Gastrocnemius medialis (tissue), 4 donors: ENCODE measurements at regions not wholly inside any gene's neighbourhood (a gene's known extent, or its start where the extent isn't known, plus 50 kb on each side); places are given as distances from the start of the nearest gene placed in this dataset.

Source experiments
- ATAC-seq, 2 donors: fragments of 150-250 bp; one replicate each; pipeline ENCODE4 v1.9.1; 2016
- DNase-seq, 2 donors: peaks; one replicate each; pipeline ENCODE4 v3.0.0-alpha.2; 2019
- H3K27ac ChIP-seq, 4 donors: fragments of 200-600 bp; sonication (generic); 1 replicate in 1 of 4; 2 replicates in 3 of 4; pipeline ENCODE4 v1.5.1; 2016 to 2018; ENCODE audit warnings: mild to moderate bottlenecking in 2 of 4, moderate library complexity in 1 of 4
- H3K27me3 ChIP-seq, 3 donors: fragments of 200-600 bp; sonication (generic) in 2 of 3; 1 replicate in 1 of 3; 2 replicates in 2 of 3; pipeline versions ENCODE4 v1.5.1 to v1.6.0; 2016 to 2019; ENCODE audit warnings: mild to moderate bottlenecking in 1 of 3, moderate library complexity in 1 of 3
- H3K36me3 ChIP-seq, 2 donors: fragments of 200-600 bp; sonication (generic) in 1 of 2; one replicate each; pipeline ENCODE4 v1.5.1; 2017 to 2018
- H3K4me1 ChIP-seq, 2 donors: fragments of 200-600 bp; sonication (generic) in 1 of 2; one replicate each; pipeline ENCODE4 v1.5.1; 2016 to 2017; ENCODE audit warnings: mild to moderate bottlenecking in 2 of 2
- H3K4me3 ChIP-seq, 4 donors: fragments of 200-600 bp; sonication (generic) in 3 of 4; 1 replicate in 1 of 4; 2 replicates in 3 of 4; pipeline ENCODE4 v1.5.1; 2016 to 2019; ENCODE audit warnings: mild to moderate bottlenecking in 2 of 4
- H3K9me3 ChIP-seq, 3 donors: fragments of 200-600 bp; sonication (generic) in 2 of 3; 1 replicate in 1 of 3; 2 replicates in 2 of 3; pipeline ENCODE4 v1.5.1; 2016 to 2019
- POLR2A ChIP-seq, 2 donors: fragments of 450-650 bp; IDR thresholded peaks; one replicate each; pipeline ENCODE4 v1.6.1; 2017; ENCODE audit warnings: antibody characterized with exemption in 2 of 2, mild to moderate bottlenecking in 2 of 2, moderate library complexity in 2 of 2
- in situ Hi-C, 4 donors: fragments of 200-750 bp; cut with MboI; loops; one replicate each; pipeline versions ENCODE4 v1.15.0 to v1.8.0; 2017; ENCODE audit warnings: low sequenced_read_pairs in 4 of 4
- intact Hi-C: fragments of 100-400 bp; cut with DNase I; formaldehyde crosslinking; loops from one replicate; pipeline ENCODE4 v1.15.1; 2023; ENCODE audit warnings: low total_unique reads
- TF ChIP-seq, protein P1 (sequence below), 5 experiments: fragments of 450-650 bp in 3 of 5; fragments of 200-600 bp in 2 of 5; sonication (generic) in 2 of 5; IDR thresholded peaks in 4 of 5; conservative IDR thresholded peaks in 1 of 5; 1 replicate in 4 of 5; 2 replicates in 1 of 5; pipeline ENCODE4 v1.5.1; 2016 to 2019; ENCODE audit warnings: antibody characterized with exemption in 5 of 5, mild to moderate bottlenecking in 3 of 5, moderate library complexity in 3 of 5

- Histone ChIP-seq H3K27ac (no peak overlapping the region), H3K9me3 (no peaks in the 10 kb centered on the region), H3K36me3 (no peaks in the 10 kb centered on the region), H3K4me1 (no peaks in the 10 kb centered on the region), H3K4me3 (no peak overlapping the region), H3K27me3 (no peaks in the 10 kb centered on the region)
- DNase-seq (no peak), ATAC-seq (no peak)
- TF ChIP-seq, protein P1, sequence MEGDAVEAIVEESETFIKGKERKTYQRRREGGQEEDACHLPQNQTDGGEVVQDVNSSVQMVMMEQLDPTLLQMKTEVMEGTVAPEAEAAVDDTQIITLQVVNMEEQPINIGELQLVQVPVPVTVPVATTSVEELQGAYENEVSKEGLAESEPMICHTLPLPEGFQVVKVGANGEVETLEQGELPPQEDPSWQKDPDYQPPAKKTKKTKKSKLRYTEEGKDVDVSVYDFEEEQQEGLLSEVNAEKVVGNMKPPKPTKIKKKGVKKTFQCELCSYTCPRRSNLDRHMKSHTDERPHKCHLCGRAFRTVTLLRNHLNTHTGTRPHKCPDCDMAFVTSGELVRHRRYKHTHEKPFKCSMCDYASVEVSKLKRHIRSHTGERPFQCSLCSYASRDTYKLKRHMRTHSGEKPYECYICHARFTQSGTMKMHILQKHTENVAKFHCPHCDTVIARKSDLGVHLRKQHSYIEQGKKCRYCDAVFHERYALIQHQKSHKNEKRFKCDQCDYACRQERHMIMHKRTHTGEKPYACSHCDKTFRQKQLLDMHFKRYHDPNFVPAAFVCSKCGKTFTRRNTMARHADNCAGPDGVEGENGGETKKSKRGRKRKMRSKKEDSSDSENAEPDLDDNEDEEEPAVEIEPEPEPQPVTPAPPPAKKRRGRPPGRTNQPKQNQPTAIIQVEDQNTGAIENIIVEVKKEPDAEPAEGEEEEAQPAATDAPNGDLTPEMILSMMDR (IDR thresholded peaks at IDR 0.05 in 4 of 5, conservative IDR thresholded peaks at IDR 0.05 in 1 of 5): no peak
- TF ChIP-seq POLR2A (IDR thresholded peaks at IDR 0.05): no peak
- in situ Hi-C loops: no loop called here
- intact Hi-C loops: no loop called here
Observed at GRCh38 chr22:48116871-48117270, 1354.4 kb downstream of the TBC1D22A start.

- in situ Hi-C loops: no loop called here
- TF ChIP-seq, protein P1 (IDR thresholded peaks at IDR 0.05 in 4 of 5, conservative IDR thresholded peaks at IDR 0.05 in 1 of 5): no peak
- TF ChIP-seq POLR2A (IDR thresholded peaks at IDR 0.05): no peak
- Histone ChIP-seq H3K9me3 (no peaks in the 10 kb centered on the region), H3K36me3 (no peaks in the 10 kb centered on the region), H3K4me3 (no peak overlapping the region), H3K27me3 (no peaks in the 10 kb centered on the region), H3K4me1 (no peaks in the 10 kb centered on the region), H3K27ac (no peak overlapping the region)
- intact Hi-C loops: no loop called here
- DNase-seq (no peak), ATAC-seq (no peak)
Observed at GRCh38 chr22:48112687-48113521, 1350.5 kb downstream of the TBC1D22A start.

DNA sequence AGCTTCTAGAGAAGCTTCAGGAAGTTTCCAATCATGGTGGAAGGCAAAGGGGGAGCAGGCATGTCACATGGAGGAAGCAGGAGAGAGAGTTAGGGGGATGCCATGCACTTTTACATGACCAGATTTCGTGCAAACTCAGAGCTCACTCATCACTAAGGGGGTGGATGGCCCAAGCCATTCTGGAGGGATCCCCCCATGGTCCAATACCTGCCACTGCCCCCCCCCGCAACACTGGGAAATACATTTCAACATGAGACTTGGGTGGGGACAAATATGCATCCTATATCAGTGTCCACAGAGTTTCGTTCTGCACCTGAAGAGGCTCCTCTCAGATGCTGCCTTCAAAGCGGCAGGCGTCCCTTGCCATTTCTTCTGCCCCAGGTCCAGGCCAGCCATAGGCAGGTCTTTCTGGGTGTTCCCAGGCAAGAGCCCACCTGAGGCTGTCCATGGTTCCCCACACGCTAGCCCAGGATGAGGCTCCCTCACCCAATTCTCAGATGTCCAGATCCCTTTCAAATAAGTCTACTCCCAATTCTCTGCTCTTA, 1344.3 kb downstream of the TBC1D22A start:
- Histone ChIP-seq H3K27me3 (peaks cover 0 to 2% (median 0%) of the 10 kb centered on the region in 3 donors), H3K4me1 (no peaks in the 10 kb centered on the region), H3K36me3 (no peaks in the 10 kb centered on the region), H3K27ac (no peak overlapping the region), H3K4me3 (no peak overlapping the region), H3K9me3 (no peaks in the 10 kb centered on the region)
- in situ Hi-C loops: no loop called here
- DNase-seq (no peak), ATAC-seq (no peak)
- intact Hi-C loops: no loop called here
- no peak for TF ChIP-seq POLR2A (IDR thresholded peaks at IDR 0.05)
- TF ChIP-seq, protein P1 (IDR thresholded peaks at IDR 0.05 in 4 of 5, conservative IDR thresholded peaks at IDR 0.05 in 1 of 5): no peak

DNA sequence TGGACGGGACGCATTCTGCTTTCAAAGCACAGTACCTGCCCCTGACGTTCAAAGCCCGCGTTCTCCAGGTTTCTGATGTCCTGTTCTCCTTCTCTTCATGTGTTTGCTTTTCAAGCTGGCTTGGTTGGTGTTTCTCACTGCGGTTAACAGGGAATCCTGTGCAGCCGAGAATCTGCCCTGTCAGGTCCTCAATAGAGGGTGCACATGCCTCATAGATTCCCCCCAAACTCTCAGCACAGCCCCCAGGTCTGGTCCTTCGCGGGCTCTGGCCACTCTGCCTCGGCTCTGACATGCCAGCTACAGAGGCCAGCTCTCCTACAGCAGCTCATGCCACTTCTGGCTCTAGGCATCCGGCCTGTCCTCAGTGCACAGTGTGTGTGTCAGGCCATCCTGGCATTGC, 1343.8 kb downstream of the TBC1D22A start:
- Histone ChIP-seq H3K27me3 (peaks cover 0 to 2% (median 0%) of the 10 kb centered on the region in 3 donors), H3K4me3 (no peak overlapping the region), H3K36me3 (no peaks in the 10 kb centered on the region), H3K4me1 (no peaks in the 10 kb centered on the region), H3K27ac (no peak overlapping the region), H3K9me3 (no peaks in the 10 kb centered on the region)
- TF ChIP-seq POLR2A (IDR thresholded peaks at IDR 0.05): no peak
- TF ChIP-seq, protein P1 (IDR thresholded peaks at IDR 0.05 in 4 of 5, conservative IDR thresholded peaks at IDR 0.05 in 1 of 5): no peak
- intact Hi-C loops (no loop called here), in situ Hi-C loops (no loop called here)
- DNase-seq (no peak), ATAC-seq (no peak)
